ENCODE measurements at regions not wholly inside any gene's neighbourhood (a gene's known extent, or its start where the extent isn't known, plus 50 kb on each side); places are given as distances from the start of the nearest gene placed in this dataset.
"Not testable (repeated sequence)": the region's sequence is repeated elsewhere in the genome, so short reads cannot be mapped to it uniquely, and the experiment has no call there.

DNA sequence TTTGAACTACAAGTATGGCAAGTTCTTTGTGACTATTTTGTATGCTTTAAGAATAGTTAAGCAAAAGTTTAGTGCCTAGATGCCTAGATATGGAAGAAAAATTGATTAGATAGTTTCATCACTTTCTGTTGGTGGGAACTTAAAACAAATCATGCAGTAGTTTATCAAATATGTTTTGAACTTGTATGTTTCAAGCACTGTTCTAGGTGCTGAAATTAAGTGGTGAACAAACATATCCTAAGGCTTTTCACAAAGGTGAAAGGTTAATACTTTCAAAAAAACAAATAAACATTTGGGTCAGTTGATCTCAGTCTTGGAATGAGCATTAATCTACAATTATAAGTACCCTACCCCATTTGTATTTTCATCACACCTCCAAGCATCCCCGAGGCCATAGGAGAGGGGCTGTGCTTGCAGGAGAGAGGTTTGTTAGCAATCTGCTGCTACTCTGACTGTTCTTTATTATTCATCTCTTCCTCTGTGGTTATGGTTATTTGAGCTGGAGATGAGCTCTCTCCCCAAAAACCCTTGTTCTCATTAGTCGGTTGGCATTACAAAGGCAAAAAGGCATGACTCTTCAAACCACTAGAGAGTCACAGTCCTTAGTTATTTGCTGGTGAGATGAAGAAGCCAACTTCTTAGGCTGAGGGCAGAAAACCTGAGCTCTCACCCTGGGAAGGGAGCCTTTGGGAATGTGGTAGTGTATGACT, 103.9 kb upstream of the FHL2 start:
- peak; percentile 31 for DNase-seq (ENCODE audit: low read depth, low spot score)

DNA sequence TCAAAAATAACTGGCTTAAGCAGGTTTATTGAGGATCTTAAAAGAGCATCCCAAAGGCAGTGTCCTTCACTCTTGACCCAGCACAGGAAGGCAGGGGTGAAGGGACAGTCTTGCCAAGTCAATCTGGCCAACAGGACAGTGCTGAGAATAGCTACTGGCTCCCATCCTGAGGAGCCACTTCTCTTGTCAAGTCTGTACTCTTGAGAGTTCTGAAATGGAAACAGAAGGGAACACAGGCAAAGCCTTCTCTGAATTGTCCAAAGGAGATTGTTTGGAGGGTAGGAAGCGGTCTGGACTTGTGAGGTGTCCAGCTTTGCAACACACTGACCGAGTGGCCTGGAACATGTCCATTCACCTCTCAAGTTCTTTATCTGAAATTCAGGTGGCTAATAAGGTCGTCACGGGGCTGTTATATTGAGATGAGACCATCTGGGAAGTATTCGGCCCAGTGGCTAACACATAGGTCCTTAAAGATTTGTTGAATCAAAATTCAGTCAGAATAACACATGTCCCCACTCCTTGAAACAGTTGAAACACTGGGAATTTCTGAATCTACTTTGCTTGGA, 99.5 kb upstream of the FHL2 start:
- no peak for DNase-seq (ENCODE audit: low read depth, low spot score)

DNA sequence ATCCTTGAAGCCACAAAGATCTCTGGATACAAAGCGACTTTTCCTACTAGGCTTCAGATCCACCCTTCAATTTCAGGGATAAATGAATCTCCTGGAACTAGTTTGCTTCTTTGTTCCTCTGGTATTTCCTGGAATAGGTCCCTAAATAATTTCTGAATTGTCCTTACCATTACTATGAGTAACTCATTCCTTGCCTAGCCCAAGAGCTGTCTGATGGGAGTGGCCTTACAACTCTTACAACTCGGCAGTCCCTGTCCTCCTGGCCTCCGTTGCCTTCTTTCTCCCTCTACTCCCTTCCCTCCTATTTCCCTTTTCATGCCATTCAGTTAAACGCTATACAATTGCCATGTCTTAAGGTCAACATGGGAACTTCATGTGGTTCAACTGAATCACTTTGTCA, 98.2 kb upstream of the FHL2 start:
- DNase-seq (ENCODE audit: low read depth, low spot score): no peak

DNA sequence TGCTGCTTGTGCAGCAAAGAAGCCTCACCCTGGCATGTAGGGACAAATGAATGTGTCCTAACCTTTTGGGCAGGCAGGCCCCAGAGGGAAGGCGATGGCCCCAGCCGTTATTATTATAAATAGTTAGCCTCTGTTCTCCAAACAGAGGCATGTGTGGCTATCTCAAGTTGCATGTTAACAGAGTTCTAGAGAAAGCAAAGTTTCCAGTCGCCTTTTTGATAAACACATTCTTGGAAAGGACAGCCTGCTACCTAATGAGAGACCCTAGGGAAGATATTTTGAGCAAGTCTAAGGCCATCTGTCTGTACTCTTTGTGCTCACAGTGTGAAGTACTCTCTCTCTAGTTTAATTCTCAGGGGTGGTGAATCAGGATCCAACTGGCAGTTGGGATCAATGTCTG, 97.4 kb upstream of the FHL2 start:
- no peak for DNase-seq (ENCODE audit: low read depth, low spot score)

DNA sequence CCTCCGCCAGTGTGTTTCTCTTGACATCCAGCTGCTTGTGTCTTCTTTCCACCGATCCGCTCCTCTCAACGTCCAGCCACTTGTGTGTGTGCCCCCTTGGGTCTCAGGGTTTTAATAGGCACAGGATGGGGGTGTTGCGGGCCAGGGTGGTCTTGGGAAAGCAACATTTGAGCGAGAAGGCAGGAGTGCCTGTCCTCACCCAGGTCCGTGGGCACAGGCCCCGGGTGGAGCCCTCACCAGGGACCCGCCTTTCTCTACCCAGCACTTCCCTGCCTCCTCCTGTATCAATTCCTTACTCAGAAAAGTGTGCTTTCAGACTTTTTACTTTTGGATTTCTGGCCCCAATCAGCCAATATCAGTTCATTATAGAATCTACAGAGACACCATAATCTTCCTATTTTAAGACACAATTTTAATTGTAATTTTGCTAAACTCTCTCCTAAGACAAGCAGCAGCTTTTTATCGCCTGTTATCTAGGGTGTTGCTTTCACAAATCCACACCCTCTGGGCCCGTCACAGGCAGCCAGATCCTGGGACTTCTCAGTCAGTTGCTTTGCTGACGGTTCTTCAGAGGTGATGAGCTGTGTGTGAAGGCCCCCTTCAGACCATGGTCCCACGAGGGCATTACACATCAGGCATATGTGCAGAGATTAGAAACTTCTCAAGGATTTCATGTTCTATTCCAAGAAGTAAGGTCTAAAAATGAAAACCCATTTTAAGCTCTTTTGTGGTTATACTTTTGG, 96.0 kb upstream of the FHL2 start:
- no peak for DNase-seq (ENCODE audit: low read depth, low spot score)

DNA sequence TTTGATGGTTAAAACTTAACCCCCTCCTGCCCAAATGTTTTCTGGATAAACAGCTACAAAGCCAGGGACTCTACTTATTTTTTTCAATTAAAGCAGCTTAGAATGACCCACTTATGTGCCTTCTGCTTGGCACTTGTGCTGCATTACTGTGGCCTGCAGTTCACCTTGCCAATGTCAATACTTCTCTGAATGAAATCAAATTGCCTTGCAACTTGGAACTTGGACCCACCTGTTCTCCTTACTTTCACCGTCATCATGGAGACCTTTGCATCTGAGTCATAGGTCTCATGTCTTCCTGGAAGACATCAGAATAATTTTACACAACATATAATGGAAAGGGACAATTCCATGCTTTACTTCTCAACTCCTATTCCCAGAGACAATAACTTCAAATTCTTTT, 92.1 kb upstream of the FHL2 start:
- no peak for DNase-seq (ENCODE audit: low read depth, low spot score)

DNA sequence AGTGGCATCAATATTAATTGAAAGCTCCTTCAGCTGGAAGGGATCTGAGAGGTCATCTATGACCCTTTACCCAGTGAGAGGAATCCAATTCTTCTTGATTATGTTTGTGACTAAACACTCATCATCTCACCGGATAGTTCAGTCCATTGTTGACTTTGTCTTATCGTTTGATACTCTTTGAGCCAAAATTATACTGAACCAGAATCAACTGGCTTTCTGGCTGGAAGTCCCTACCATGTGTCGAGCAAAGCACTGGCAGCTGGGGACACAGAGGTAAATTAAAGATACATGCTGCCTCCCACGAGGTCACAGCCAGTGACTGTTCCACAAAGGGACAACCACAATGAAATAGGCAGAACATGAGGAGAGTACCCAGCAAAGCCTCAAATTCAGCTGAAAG, 91.4 kb upstream of the FHL2 start:
- no peak for DNase-seq (ENCODE audit: low read depth, low spot score)

DNA sequence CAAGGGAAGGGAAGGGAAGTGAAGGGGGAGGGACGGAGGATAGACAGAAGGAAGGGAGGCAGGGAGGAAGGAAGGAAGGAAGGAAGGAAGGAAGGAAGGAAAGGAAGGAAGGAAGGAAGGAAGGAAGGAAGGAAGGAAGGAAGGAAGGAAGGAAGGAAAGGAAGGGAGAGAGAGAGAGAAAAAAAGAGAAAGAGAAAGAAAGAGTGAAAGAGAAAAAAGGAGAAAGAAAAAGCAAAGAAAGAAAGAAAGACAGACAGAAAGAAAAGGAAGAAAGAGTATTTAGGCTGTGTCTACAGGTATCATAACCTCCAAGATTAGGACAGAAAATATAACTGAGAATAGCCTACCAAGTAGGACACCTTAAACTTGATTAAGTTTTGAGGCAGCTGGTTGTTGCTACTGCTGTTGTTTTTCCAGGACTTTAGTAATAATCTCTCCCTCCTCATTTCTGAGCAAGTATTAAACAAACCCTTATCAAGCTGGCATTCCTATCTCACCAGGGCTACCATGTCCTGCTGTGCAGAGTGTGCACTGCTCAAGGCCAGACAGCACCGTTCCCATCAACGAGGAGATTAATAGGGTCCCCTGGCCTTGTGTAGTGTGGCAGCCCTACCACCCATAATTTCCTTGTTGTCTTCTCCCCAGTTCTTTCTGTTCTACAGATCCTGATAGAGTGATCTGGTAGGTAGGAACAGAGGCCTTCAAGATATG, 90.5 kb upstream of the FHL2 start:
- DNase-seq (ENCODE audit: low read depth, low spot score): peak; percentile 33

DNA sequence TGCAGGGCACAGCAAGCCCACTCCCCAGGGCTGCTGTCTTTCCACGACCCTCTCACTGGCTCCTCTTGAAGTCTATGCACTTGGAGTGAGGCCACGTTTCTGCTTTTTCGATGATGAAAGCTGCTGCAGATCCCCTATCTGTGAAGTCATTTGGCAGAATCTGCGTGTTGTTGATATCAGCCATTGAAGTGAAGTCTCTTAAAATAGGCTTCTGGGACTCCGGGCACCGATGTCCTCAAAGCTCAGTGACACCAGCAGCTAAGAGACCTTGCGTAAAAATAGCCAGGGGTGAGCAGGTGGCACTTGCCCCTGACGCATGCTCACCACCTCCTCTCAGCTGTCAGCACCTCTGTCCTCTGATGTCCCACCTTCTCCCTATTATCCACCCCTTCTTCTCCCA, 89.4 kb upstream of the FHL2 start:
- no peak for DNase-seq (ENCODE audit: low read depth, low spot score)

DNA sequence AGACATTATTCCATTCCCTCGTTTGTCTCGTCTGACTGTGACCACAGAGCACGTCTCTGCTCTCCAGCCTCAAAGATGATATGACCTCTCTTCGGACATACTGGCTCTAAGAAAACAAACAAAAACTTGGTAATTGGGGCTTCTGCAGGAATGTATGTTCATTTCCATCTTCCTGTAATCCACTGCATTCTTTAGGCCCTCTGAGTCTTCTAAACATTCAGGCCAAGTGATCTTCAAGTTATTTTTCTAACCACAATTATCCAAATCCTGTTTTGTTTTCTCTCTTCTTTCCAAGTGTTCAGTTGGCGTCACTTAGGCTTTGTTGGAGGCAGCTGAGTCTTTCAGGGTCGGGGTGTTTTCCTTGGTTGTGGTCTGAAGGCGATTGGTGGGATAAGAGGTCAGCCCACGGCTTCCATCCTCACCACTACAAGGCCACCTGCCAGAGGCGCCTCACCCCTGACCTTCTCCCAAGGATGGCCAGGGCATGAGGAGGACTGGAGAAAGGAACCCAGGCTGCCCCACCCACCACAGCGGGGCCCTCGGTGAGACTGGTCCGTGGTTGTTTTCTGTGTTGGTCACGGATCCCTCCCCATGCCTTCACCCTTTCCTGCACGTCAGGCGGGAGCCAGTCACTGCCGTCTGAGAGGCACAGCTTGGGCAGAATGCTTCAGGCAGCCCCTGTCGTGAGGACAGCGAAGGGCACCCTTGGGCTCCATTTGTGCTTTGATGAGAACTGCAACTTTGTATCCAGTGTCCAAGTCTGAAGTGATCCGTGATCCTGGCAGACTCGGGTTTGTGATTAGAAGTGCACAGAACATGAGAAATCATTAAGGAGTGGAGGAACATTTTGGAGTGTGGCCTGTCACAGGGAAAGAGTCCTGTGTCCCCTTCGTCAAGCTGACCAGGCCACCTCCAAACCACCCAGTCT, 88.6 kb upstream of the FHL2 start:
- peak; percentile 88 for DNase-seq (ENCODE audit: low read depth, low spot score)

DNA sequence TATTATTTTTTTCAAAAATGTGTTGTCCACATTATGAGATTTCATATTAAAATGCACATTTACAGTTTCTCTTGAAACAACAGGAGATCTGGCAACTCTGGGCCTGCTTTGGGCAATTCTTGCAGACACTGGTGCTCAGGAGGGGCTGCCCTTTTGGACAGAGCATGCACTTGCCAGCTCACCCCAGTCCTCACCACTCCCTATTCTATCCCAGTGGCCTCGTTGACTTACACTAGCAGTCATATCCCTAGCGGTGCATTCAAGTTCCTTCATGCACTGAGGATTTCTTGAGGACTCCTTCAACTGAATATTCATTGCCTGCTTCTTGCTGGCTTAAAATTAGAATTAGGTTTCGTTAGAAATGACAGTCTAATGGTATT, 87.9 kb upstream of the FHL2 start:
- no peak for DNase-seq (ENCODE audit: low read depth, low spot score)

DNA sequence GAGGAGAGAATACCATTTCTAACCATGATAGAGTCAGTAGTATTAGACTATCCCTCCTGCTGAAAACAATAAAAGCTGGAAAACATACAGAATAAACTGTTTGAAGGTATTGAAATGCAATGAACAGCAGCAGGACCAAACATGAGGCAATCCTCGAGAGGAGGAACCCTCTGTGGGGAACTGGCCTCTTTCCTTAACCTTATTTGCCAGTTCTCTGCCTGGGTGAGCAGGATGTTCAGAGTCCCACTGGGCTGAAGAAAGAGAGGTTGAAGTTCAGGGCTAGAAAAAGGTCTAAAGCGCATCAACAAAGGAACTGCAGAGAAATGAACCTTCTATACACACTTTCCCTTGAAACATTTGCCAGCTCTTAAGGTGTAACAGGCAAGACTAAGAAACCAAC, 79.8 kb upstream of the FHL2 start:
- DNase-seq (ENCODE audit: low read depth, low spot score): no peak

DNA sequence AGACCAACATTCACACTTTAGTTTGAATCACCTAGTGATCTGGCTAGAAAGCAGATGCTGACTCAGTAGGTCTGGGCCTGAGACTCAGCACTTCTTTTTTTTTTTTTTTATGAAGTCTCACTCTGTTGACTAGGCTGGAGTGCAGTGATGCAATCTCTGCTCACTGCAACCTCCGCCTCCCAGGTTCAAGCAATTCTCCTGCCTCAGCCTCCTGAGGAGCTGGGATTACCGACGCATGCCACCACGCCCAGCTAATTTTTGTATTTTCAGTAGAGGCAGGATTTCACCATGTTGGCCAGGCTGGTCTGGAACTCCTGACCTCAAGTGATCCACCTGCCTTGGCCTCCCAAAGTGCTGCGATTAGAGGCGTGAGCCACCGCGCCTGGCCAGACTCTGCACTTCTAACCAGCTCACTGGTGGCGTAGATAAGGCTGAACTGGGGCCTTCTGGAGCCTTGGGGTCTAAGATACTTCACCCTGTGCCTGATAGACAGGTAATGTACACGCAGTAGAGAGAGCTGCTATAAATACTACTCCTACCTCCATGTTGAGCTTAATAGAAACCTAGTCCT, 78.3 kb upstream of the FHL2 start:
- not testable (repeated sequence) for DNase-seq (ENCODE audit: low read depth, low spot score)

DNA sequence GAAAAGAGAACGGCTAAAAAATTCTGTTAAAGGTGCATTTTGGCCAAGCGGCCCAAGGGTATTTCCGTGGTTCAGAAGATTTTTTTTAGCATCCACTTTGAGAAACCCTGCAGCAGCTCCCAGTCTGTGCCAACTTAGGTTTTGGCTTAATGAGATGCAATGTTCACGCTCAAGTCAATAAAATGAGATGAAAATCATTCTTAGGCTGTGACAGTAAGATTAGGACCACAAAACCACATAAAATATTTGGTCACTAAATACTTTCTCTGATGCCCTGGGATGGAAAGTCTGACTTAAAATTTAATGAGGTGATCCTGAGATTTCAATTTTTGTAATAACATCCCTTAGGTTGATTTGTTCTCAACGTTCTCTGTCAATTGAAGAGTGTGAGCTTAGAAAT, 74.2 kb upstream of the FHL2 start:
- DNase-seq (ENCODE audit: low read depth, low spot score): peak; percentile 85

DNA sequence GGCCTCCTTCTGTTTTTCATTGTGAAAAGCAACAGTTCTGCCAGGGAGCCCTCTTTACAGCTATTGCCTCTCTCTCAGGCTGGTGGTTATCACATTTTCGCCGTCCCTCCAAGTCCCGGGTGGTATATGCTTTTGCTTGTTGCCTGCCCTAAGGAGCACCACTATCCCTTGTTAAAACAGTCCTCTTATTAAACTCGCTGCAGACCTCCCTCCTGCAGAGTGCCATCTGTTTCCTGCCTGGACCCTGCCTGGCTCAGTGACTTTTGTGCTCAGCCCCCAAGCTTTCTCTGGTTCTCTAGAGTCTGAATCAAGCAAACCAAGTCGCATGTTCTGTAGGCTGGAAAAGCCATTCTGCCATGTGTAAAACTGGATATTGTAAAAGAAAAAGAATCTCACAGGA, 72.1 kb upstream of the FHL2 start:
- DNase-seq (ENCODE audit: low read depth, low spot score): no peak

DNA sequence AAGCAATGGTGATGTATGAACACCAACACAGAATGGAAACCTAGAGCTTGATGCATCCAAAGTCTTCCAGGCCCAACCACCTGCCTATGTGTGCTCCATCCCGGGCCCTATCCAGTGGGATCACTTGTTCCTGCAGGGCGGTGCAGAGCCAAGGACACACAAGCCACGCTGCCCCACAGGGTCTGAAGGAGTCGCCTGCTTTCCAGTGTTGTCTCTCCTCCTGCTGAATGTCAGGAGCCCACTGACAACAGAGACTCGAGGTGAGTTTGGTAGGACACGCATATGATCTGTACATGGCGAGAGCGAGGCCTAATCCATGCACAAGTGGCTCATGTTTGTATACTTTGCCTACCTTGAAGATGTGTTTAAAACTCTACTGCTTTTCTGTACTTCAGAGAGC, 70.9 kb upstream of the FHL2 start:
- no peak for DNase-seq (ENCODE audit: low read depth, low spot score)

DNA sequence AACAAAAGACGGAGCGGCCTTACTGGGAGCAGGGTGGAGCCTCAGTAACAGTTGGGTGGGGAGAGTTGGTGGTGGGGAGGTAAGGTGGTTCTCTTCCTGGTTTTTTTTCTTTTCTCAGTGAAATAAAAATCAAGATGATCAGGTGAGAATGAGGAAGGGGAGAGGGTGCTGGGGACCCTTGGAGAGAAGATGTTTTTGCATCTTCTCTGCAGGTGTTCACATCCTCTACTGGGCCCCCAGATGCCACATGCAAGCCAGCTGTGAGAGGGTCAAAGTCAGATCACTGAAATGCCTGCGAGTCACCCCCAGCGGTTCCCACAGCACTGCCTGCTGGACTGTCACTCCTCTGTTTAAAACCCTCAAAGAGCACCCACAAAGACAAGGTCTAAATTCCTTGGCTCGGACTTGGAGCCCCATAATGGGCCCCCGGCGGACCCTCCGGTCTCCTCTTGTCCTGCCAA, 69.8 kb upstream of the FHL2 start:
- peak; percentile 24 for DNase-seq (ENCODE audit: low read depth, low spot score)

DNA sequence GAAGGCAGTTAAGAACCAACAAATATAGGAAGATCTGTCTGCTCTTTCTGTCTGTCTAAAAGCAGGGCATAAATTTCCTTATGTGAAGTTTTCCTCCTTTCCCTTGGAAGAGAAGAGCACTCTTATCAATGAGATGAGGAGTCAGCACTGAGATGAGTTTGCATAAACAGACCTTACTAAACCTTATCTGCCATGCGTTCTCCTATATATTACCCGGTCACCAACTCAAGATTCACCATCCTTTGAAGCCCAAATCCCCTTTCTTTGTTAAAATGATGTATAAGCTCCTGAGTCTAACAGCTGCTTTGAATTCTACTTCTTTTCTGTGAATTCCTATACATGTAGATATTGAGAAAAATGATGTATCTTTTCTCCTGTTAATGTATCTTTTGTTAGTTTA, 65.5 kb upstream of the FHL2 start:
- no peak for DNase-seq (ENCODE audit: low read depth, low spot score)

DNA sequence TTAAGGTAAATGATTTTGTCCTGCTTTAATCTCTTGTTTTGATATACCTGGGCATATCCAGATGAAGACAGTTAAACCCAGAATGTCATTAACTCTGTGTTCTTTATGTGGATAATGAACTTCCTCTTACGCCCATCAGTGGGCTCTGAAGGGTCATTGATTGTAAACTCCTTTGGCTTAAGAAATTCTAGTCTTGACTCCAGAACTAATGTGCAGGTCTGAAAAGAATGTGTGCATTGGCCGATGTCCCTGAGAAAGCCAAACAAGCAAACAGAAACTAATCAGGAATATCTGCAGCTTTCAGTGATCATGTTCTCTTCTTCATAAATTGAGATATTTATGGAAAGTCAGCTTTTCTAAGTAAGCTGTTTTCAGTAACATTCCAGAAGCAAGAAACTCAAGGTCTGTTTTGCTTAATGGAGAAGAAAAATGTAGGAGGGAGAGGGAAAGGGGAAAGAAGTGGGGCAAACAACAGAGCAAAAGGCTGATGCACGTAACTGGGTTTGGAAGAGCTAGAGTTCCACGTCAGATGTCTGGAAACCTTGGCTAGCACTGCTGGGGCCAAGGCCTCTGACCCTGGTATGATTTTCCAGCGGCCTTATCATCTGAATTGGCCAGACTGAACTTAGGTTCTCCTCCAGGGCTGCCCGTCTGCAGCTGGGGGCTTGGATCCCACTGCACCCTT, 61.3 kb upstream of the FHL2 start:
- DNase-seq (ENCODE audit: low read depth, low spot score): peak; percentile 42

DNA sequence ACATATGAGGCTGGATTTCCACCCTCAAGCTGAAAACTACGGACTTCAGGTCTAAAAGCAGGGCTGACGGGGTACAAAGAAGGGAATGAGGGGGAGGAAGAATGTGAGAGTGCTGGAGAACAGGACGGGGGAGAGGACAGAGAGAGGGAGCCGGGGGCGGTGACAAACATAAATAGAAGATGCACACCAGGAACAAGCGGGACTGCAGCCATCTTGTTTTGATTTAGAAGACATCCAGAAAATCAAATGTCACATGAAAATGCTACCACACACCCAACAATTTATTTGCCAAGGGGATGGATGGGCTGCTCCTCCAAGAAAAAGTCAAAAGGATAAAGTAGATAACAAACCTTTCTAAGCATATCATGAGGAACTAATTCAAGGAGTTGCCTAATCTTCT, 59.2 kb upstream of the FHL2 start:
- no peak for DNase-seq (ENCODE audit: low read depth, low spot score)

All from astrocyte of the hippocampus (primary cell).